ENCODE measurements at regions not wholly inside any gene's neighbourhood (a gene's known extent, or its start where the extent isn't known, plus 50 kb on each side); places are given as distances from the start of the nearest gene placed in this dataset.

DNA sequence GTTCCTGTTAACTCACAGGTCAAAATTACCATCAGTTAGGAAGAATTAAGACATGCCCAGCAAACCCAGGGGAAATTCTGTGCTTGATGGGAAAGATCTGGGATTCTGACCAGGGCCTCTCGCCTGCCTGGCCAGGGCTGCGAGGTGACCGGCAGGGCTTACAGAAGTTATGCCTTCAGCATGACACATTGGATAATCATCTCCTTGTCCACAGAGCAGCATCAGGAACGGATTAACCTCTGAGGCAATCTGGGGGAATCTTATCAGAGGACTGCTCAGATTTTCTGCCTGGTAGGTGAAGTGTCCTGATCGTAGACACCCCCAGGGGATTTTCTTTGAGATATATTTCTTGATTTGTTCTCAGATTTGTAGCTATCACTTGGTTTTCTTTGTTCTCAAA, 172.5 kb downstream of the HS3ST3A1 start:
- Histone ChIP-seq H2AFZ (ENCODE audit: low read length) (no peak overlapping the region), H3K56ac (replicated peaks; ENCODE audit: insufficient read length, low read depth, low read length) (no peak overlapping the region), H3K79me1 (ENCODE audit: low read depth, low read length) (no peaks in the 10 kb centered on the region), H4K8ac (ENCODE audit: extremely low read depth, insufficient read depth, low read length) (no peak overlapping the region), H3K23ac (ENCODE audit: insufficient read length) (no peak overlapping the region), H4K91ac (replicated peaks; ENCODE audit: insufficient read length, low read length) (no peak overlapping the region), H3K27ac (ENCODE audit: low read depth, low read length) (no peak overlapping the region), H4K20me1 (replicated peaks in 1 of 2; ENCODE audit: control insufficient read depth in 1 of 2, insufficient read depth in 2 of 2, low read length in 2 of 2) (no peaks in the 10 kb centered on the region), H3K14ac (ENCODE audit: insufficient read length) (no peak overlapping the region), H3K4me3 (ENCODE audit: extremely low read depth in 1 of 4, insufficient read depth in 2 of 4, low read depth in 3 of 4, low read length in 4 of 4) (no peak overlapping the region), H4K5ac (ENCODE audit: insufficient read length, low read depth, low read length) (no peak overlapping the region), H2BK12ac (ENCODE audit: low read depth, low read length) (no peak overlapping the region), H2AK5ac (ENCODE audit: low read depth, low read length) (no peak overlapping the region), H3K79me2 (ENCODE audit: control insufficient read depth in 1 of 2, insufficient read depth in 2 of 2, low read length in 2 of 2) (no peaks in the 10 kb centered on the region), H3K36me3 (ENCODE audit: control insufficient read depth in 2 of 4, insufficient read depth in 4 of 4, low read length in 3 of 4) (no peaks in the 10 kb centered on the region), H3K9me3 (ENCODE audit: insufficient read depth in 2 of 2, low read depth in 1 of 2, low read length in 1 of 2) (no peaks in the 10 kb centered on the region), H2BK20ac (ENCODE audit: low read length) (no peak overlapping the region), H3K4ac (replicated peaks; ENCODE audit: insufficient read length, low read depth, low read length) (no peak overlapping the region), H3K4me2 (ENCODE audit: insufficient read depth in 1 of 2, low read depth in 2 of 2, low read length in 2 of 2) (no peak overlapping the region), H3K27me3 (replicated peaks in 1 of 4; ENCODE audit: control insufficient read depth in 3 of 4, extremely low read depth in 1 of 4, insufficient read depth in 3 of 4, low read length in 3 of 4) (no peaks in the 10 kb centered on the region), H3K23me2 (ENCODE audit: low read depth, low read length) (no peaks in the 10 kb centered on the region), H2BK5ac (ENCODE audit: low read depth, low read length) (no peak overlapping the region), H3K9ac (replicated peaks in 1 of 4; ENCODE audit: extremely low read depth in 1 of 4, low read depth in 3 of 4, low read length in 3 of 4) (no peak overlapping the region), H2BK120ac (replicated peaks; ENCODE audit: low read depth, low read length) (no peak overlapping the region), H3K18ac (ENCODE audit: extremely low read depth, low read length) (no peak overlapping the region), H2BK15ac (ENCODE audit: low read length) (no peak overlapping the region), H3K4me1 (replicated peaks in 1 of 4; ENCODE audit: control insufficient read depth in 3 of 4, insufficient read depth in 4 of 4, low read length in 3 of 4) (no peaks in the 10 kb centered on the region)
- DNase-seq (ENCODE audit: low read depth in 1 of 2, low spot score in 2 of 2): no peak
- 91% methylated on average over 5 of the region's 5 CpGs; no CpG with 5 or more reads in 1 of the 2 experiments for WGBS, 2 experiments (ENCODE audit: extremely low coverage in 1 of 2, insufficient coverage in 1 of 2, insufficient read length in 1 of 2, insufficient replicate concordance in 2 of 2, low coverage in 1 of 2, low lambda C conversion rate in 2 of 2, missing lambda C conversion rate in 1 of 2)
- no peak for FAIRE-seq
- ChIA-PET POLR2A (ENCODE audit: partially characterized antibody) (no interaction called here), CTCF (ENCODE audit: partially characterized antibody) (interaction anchor here (0.7 to 1.3 kb wide), 2 partner anchors 14 to 293 kb away, joined by 3 to 4 read pairs; no protein-coding TSS in a partner anchor)
- TF ChIP-seq MAFK (IDR thresholded peaks at IDR 0.05; ENCODE audit: low read depth, low read length) (no peak), CREB1 (IDR thresholded peaks at IDR 0.05) (no peak), NRF1 (IDR thresholded peaks at IDR 0.05; ENCODE audit: low read depth, low read length) (no peak)
